HFF-Myc (cell line): ENCODE measurements at regions not wholly inside any gene's neighbourhood (a gene's known extent, or its start where the extent isn't known, plus 50 kb on each side); places are given as distances from the start of the nearest gene placed in this dataset.

Experiments
- DNase-seq: peaks from one replicate; pipeline ENCODE4 v3.0.0-alpha.2; 2011; ENCODE audit warnings: low read depth; ENCODE audit errors: extremely low read depth
- H3K4me3 ChIP-seq: replicated peaks from 2 replicates; pipeline ENCODE4 v1.5.1; 2011; ENCODE audit warnings: low read depth, mild to moderate bottlenecking, control low read depth, low read length
- TF ChIP-seq, protein P1 (sequence below): IDR thresholded peaks from 2 replicates; pipeline ENCODE4 v1.5.1; 2012; ENCODE audit warnings: mild to moderate bottlenecking, low read depth, low read length, control low read depth; ENCODE audit errors: missing control alignments

GRCh38 chr11:70771099-70771885 is 373.0 kb downstream of the CTTN start:
- DNase-seq: no peak
- TF ChIP-seq, protein P1, sequence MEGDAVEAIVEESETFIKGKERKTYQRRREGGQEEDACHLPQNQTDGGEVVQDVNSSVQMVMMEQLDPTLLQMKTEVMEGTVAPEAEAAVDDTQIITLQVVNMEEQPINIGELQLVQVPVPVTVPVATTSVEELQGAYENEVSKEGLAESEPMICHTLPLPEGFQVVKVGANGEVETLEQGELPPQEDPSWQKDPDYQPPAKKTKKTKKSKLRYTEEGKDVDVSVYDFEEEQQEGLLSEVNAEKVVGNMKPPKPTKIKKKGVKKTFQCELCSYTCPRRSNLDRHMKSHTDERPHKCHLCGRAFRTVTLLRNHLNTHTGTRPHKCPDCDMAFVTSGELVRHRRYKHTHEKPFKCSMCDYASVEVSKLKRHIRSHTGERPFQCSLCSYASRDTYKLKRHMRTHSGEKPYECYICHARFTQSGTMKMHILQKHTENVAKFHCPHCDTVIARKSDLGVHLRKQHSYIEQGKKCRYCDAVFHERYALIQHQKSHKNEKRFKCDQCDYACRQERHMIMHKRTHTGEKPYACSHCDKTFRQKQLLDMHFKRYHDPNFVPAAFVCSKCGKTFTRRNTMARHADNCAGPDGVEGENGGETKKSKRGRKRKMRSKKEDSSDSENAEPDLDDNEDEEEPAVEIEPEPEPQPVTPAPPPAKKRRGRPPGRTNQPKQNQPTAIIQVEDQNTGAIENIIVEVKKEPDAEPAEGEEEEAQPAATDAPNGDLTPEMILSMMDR: no peak
- H3K4me3 ChIP-seq: no peak overlapping the region

DNA sequence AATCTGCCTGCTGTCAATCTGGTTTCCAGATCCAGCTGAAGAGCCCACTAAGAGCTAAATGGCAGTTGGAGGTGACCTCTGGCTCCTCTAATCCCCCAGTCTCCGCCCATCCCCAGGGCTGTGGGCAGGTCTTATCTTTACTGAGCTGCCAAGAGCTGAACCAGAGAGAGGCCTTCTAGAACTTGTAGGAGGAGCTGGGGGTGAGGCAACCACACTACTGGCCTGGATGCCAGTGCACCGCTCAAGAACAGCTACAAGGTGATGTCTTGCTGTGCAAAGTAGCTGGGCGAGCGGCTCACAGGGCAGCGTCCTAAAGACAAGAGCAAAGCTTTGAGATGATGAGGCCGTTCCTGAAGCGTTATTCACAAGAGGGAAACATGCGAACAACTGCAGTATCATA is 374.6 kb downstream of the CTTN start:
- no peak overlapping the region for H3K4me3 ChIP-seq
- DNase-seq: no peak
- TF ChIP-seq, protein P1: no peak

- no peak overlapping the region for H3K4me3 ChIP-seq
- TF ChIP-seq, protein P1: no peak
- DNase-seq: no peak
Observed at GRCh38 chr11:70775386-70776075, 377.2 kb downstream of the CTTN start.

DNA sequence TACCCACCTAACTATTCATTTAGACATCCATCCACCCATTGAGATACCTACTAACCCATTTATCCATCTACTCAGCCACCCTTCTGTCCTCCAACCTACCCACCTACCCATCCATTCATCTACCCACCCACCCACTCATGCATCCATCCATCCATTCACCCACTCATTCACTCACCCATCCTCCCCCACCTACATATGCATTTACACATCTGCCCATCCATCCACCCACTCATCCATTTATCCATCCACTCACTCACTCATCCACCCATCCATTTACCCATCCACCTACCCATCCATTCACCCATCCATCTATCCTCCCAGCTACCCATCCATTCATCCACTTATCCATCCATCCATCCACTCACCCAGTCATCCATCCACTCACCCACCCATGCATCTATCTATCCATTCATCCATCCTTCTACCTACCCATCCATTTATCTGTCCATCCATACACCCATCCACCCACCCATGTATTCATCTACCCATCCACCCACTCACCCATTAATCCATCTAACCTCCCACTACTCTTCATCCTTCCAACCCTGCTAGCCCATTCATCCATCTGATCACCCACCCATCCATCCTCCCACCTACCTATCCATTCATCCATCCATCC is 378.7 kb downstream of the CTTN start:
- TF ChIP-seq, protein P1: no peak
- no peak for DNase-seq
- no peak overlapping the region for H3K4me3 ChIP-seq

DNA sequence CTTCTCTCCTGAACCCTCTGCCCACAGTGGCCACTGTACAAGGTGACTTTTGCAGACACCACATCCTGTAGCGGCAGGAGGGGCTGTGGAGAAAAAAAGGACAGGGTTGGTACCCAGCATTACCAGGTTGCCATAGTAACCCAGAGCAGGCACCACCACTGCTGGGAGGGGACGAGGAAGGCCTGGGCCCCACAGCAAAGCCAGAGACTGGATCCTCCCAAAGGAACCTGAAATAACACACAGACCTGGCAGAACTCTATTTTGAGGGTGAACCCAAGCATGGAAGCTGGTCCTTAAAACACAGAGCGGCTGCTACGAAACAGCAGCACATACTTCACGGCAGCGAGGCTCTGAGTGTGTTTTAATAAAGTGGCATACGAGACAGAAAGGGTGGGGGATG is 380.6 kb downstream of the CTTN start:
- no peak overlapping the region for H3K4me3 ChIP-seq
- DNase-seq: no peak
- TF ChIP-seq, protein P1: no peak

DNA sequence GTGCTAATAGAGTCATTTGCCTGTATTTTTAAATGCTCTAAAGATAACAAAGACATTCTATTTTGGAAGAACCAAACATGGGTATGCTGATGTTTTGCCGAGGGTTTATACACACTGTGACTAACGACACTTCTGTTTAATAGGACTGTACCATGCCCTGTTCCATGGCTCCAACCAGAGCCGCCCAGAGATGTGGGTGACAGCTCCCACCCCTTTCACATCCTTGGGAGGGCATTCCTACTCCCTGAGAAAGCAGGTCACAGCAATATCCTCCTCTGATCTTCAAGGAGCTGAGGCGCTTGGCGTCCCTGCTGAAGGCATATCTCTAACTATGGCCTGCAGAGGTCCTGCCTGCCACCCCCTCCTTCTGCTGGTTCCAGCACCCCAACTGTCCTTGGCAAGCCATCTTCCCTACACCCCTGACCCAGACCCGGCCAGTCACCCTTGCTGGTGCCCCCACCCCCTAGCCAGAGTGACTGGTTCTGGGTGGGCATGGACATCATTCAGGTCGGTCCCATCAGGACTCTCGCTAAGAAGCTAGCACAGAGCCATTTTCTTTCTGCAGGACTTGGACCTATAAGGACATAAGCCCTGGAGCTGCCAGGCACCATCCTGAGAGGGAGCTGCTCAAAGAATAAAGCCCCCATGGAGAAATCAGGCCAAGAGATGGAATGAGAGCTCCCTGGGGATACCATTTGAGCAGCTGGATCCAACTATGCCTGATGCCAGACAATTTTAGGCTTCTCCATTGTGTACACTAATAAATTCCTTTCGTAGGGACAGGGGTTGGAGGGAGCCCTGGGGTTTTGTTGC is 381.3 kb downstream of the CTTN start:
- H3K4me3 ChIP-seq: no peak overlapping the region
- no peak for DNase-seq
- TF ChIP-seq, protein P1: no peak
